GM19328 (cell line): ENCODE measurements at regions not wholly inside any gene's neighbourhood (a gene's known extent, or its start where the extent isn't known, plus 50 kb on each side); places are given as distances from the start of the nearest gene placed in this dataset.

ENCODE experiments used
- ATAC-seq: cut with Tn5 transposase; IDR thresholded peaks from one replicate; pipeline ENCODE4 v1.9.1; 2021; ENCODE audit warnings: mild to moderate bottlenecking, moderate library complexity; ENCODE audit not compliant: unreplicated experiment

DNA sequence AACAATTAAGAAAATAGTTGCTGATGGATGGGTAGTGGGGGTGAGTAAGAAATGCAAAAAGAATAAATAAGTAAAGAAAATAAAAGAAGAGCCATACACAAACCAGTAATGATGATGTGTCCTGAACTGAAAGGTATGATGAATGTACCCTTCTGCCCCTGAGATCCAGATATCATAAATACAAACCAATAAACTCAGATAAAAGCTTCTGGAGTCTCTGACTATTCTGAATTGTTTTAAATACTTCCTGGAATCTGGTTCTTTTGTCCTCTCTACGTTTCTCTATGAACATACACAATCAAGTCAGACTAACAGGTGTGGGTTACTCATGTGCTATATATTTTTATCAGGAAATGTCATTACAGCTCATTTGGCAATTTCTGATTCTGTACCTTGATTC lies 153.4 kb downstream of the PPP1R2C start:
- no peak for ATAC-seq

DNA sequence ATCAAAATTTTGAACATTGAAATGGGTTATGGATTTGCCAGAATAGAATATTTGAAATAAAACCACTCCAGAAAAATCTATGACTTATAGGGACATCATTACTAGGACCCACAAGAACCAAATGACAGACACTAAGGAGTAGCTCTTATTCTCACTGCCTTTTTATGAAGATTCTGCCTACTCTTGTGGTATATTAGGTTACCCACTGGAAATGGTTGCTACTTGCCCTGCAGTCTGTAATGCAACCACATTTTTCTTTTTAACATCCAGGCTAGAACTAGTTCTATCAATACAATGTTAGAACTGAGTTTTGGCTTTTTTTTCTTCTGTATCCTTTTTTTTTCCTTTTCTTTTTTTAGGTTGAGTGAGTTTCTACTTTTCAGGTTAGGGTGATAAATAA lies 158.9 kb downstream of the PPP1R2C start:
- ATAC-seq = no peak

- ATAC-seq = no peak
Measured at GRCh38 chrX:42616981-42617380, 161.0 kb downstream of the PPP1R2C start.

- ATAC-seq = no peak
Measured at GRCh38 chrX:42615161-42615563, 162.8 kb downstream of the PPP1R2C start.

GRCh38 chrX:42606591-42606990 lies 171.4 kb downstream of the PPP1R2C start:
- no peak for ATAC-seq

- no peak for ATAC-seq
Measured at GRCh38 chrX:42604302-42604701, 173.7 kb downstream of the PPP1R2C start.

- ATAC-seq = no peak
Measured at GRCh38 chrX:42603016-42603415, 174.9 kb downstream of the PPP1R2C start.

DNA sequence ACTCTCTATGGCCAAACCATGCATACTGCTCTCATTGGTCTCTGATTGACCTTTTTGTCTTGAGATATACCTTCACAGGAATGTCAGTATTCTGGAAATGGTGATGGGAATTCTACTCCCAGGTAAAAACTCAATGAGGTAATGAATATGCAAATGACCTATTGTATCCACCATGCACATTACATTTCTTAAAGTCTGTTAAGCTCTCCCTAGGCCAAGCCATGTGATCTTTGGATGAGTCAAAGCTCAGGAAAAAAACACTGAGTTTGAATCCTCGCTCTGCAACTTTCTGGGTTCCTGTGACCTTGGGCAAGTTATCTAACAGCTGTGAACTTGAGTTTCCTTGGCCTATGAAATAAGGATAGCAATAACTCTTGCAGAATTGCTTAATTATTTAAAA lies 175.4 kb downstream of the PPP1R2C start:
- ATAC-seq = no peak

DNA sequence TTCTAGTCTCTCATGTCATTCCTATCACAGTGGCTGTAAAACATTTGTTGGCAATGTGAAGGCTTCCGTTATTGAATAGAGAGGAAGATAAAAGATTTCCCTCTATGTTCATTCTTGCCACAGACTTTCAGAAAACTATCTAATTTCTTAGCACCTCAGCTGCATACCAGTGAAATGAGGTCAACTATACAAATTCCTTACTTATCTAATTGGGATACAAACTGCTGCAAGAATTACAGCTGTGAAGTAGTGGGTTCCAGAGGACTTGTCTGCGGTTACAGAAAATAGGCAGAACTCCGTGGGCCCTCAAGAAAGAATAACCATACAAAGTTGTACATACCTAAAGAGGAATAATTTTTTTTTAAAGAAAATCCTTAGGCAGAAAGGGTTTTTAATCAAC lies 175.8 kb downstream of the PPP1R2C start:
- ATAC-seq = no peak

- no peak for ATAC-seq
Measured at GRCh38 chrX:42597481-42597880, 180.5 kb downstream of the PPP1R2C start.

DNA sequence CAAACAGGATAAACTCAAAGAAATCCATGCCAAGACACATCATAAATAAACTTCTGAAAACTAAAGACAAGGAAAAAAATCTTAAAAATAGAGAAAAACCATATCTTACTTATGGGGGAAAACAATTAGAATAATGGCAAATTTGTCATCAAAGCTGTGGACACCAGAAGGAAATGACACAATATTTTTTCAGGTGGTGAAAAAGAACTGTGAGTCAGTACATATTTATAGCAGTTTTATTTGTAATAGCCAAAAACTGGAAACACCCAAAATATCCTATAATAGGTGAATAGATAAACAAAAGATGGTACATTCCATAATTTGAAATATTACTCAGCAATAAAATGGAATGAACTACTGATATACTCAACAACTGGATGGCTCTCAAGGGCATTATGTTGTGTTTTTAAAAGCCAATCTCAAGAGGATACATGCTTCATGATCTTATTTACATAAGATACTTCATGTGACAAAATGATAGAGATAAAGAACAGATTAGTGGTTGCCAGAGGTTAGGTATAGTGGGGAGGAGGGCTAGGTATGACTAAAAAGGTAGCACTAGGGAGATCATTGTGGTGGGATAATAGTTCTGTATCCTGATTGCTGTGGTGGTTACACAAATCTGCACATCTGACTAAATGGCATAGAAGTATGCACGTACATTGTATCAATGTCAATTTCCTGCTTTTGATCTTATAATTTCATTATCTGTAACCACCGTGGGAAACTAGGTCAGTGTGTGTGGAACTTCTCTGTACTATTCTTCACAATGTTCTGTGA lies 191.9 kb downstream of the PPP1R2C start:
- ATAC-seq = no peak

GRCh38 chrX:42577936-42578470 lies 200.0 kb downstream of the PPP1R2C start:
- no peak for ATAC-seq

DNA sequence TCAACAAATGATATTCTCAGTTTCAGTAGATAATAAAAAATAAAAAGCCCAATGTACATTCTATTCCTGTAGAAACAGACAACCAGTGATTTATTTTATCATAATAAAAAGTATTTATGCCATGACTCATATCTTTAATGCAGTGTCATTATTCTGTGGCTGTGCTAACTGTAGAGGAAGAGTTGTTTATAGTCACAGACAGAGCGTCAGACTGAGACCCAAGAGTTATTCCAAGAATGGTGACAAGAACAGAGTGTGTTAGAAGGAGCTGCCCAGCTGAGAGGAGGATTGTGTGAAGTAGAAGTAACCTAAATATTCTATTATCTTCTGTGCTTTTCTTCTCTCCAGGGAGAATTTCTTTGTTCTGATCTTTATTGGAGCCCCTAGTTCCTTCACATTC lies 210.7 kb downstream of the PPP1R2C start:
- ATAC-seq = no peak

GRCh38 chrX:42565739-42566138 lies 212.2 kb downstream of the PPP1R2C start:
- ATAC-seq = no peak

DNA sequence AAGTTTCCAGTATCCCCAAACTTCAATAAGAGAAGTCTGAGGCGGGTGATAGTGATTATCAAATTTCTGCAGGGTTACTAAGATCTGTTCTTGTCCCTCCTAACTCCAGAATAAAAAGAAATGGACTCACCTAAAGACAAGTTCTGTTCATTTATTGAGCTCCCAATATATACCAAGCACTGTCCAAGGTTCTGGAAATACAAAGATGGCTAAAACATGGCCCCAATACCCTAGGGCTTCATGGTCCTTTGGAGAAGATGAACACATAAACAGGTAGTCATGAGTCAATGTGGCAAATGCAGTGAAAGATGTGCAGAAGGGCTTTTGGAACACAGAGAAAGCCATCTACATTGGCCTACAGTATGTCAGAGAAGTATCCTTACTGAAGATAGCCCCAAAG lies 231.2 kb downstream of the PPP1R2C start:
- ATAC-seq = no peak

DNA sequence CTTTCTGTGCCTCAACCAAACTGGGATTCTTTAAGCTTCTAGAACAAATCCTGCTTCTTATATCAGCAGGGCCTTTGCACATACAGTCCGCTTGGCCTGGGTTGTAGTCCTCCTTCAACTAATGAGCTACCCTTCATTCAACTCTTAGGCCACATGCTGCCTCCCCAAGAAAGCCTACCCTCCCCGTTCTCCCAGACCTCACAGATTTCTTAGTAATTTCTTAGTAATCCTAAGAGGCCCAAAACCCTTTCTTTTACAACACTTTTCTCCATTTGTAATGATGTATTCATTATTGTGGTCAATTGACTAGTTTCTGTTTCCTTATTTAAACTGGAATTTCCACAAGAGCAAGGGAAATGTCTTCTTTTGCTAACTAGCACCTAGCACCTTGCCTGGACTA lies 233.1 kb downstream of the PPP1R2C start:
- ATAC-seq = no peak

DNA sequence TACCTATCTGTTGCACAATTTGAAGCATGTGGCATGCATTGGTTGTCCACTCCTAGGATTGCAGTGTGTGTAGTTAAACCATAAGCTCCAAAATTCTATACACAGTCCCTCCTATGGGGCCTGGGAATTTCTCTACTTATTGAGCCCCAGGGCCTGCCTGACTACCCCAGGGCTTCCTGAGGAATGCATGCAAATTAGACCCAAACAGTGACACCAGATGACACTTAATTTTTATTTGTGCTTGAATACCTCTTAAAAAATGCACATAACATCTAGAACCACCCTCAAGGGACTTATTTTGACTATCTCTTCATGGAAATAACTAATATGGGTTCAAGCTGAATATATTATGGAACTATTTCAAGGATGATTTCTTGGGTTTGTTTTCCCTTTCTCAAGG lies 236.4 kb downstream of the PPP1R2C start:
- ATAC-seq = no peak

DNA sequence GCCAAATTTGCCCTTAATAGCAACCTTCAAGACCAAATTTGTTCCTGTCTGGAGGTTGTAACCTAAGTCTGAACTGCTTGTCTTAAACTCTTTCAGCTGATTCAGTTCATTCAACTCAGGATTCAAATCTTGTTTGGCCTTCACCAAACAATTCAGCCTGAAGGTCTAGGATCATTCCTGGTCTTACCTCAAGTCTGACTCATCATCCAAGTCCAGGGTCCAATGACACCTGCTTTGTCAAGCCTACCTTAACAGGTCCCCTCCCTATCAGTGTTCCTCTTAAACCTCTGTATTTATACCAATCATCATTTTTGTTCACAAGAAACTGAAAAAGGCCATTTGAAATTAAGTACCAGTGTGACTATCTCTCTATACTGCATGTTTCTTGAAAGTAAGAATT lies 237.8 kb downstream of the PPP1R2C start:
- no peak for ATAC-seq

GRCh38 chrX:42538405-42538804 lies 239.6 kb downstream of the PPP1R2C start:
- no peak for ATAC-seq

DNA sequence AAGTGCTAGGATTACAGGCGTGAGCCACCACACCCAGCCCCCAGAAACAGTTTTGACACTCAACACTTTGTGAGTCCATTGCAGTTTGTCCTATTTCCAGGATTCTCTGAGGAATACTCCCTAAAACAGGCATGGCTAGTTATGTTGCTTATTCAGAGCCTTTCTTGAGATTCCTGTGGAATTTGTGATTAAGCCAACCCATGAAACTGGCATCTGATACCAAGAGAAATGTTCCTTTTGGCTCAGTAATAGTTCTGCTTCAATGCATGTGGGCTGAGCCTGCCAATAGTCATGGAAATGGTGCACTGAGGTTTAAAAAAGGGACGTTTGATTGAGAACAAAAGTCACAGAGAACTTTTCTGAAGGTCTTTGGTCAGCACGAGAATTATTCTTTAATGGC lies 241.7 kb downstream of the PPP1R2C start:
- ATAC-seq = no peak

DNA sequence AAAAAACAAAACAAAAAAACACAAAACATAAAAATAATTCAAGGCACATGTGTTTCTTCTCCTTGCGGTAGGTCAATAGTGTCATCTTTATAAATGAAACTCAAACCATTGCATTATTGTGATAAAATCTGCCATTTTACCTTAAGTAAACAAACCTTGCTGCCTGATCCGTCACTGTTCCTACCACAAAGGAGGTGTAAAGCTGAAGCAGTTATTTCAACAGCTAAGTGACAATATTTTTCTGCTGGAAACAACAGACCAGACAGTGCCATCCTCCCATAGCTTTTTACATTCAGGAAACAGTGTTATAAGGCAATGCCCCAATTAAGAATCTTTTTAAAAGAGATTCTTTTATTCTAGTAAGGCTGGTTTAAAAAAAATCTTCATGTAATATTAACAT lies 242.7 kb downstream of the PPP1R2C start:
- no peak for ATAC-seq

DNA sequence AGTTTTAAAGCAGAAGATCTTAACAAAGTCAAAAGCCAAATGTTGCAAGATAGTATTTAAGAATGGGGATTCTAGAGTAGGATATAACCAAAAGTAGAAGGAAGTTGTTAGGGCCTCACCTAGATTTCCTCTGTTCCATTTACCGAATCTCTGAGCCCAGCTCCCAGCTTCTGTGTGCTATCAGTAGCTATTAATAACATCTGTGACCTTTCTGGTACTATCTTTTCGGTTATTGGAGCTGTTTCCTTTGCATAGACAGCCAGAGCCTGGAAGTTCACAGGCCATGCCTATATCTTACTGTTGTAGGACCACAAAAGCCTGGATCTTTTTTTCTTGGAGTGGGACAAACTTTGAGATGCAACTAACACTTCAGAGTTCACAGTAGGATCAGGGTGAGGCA lies 244.2 kb downstream of the PPP1R2C start:
- ATAC-seq = no peak

- no peak for ATAC-seq
Measured at GRCh38 chrX:42531441-42531840, 246.5 kb downstream of the PPP1R2C start.
